Endodermal cell (in vitro differentiated cells): ENCODE measurements at regions not wholly inside any gene's neighbourhood (a gene's known extent, or its start where the extent isn't known, plus 50 kb on each side); places are given as distances from the start of the nearest gene placed in this dataset.

Experiments
- DNase-seq: peaks from one replicate; pipeline ENCODE4 v3.0.0-alpha.2; 2017
- H3K27ac ChIP-seq: 2 replicates; pipeline ENCODE4 v1.5.1; 2013; ENCODE audit warnings: mild to moderate bottlenecking, low read depth, low read length, moderate library complexity
- H3K27me3 ChIP-seq: 2 replicates; pipeline ENCODE4 v1.6.1; 2013; ENCODE audit warnings: mild to moderate bottlenecking, low read length, moderate library complexity; ENCODE audit not compliant: insufficient read depth, control insufficient read depth, poor library complexity, severe bottlenecking
- H3K36me3 ChIP-seq: 2 replicates; pipeline ENCODE4 v1.7.0; 2013; ENCODE audit warnings: mild to moderate bottlenecking, low read length, moderate library complexity; ENCODE audit not compliant: control insufficient read depth, insufficient read depth
- H3K4me1 ChIP-seq: one replicate; pipeline ENCODE4 v1.7.0; 2013; ENCODE audit warnings: low read length; ENCODE audit not compliant: control insufficient read depth, insufficient read depth
- H3K4me3 ChIP-seq: 2 replicates; pipeline ENCODE4 v1.5.1; 2013; ENCODE audit warnings: mild to moderate bottlenecking, low read length, moderate library complexity
- H3K9ac ChIP-seq: 2 replicates; pipeline ENCODE4 v1.6.1; 2013; ENCODE audit warnings: mild to moderate bottlenecking, low read length, moderate library complexity; ENCODE audit not compliant: poor library complexity, severe bottlenecking; ENCODE audit errors: extremely low read depth
- H3K9me3 ChIP-seq: 2 replicates; pipeline ENCODE4 v1.6.1; 2013; ENCODE audit warnings: mild to moderate bottlenecking, low read length, moderate library complexity; ENCODE audit not compliant: control insufficient read depth
- H3K27ac Mint-ChIP-seq: 2 replicates; pipeline ENCODE4 v1.8.0; 2020; ENCODE audit warnings: mixed read lengths
- H3K27me3 Mint-ChIP-seq: 2 replicates; pipeline ENCODE4 v1.8.0; 2021; ENCODE audit warnings: mild to moderate bottlenecking, mixed read lengths; ENCODE audit not compliant: insufficient read depth
- H3K36me3 Mint-ChIP-seq: 2 replicates; pipeline ENCODE4 v1.8.0; 2020; ENCODE audit warnings: low read depth, mixed read lengths
- H3K4me1 Mint-ChIP-seq: 2 replicates; pipeline ENCODE4 v1.8.0; 2020; ENCODE audit warnings: mixed read lengths
- H3K4me3 Mint-ChIP-seq: 2 replicates; pipeline ENCODE4 v1.8.0; 2020; ENCODE audit warnings: mild to moderate bottlenecking, moderate library complexity, mixed read lengths
- H3K9me3 Mint-ChIP-seq: 2 replicates; pipeline ENCODE4 v1.8.0; 2020; ENCODE audit warnings: mild to moderate bottlenecking, mixed read lengths
- WGBS, 2 experiments: methylation state at CpG; one replicate each; pipeline versions ENCODE4 v1.1.5 to v1.1.7; 2013; ENCODE audit warnings: missing lambda C conversion rate in 2 of 2, mixed read lengths in 1 of 2; ENCODE audit not compliant: insufficient coverage in 1 of 2, insufficient read length in 1 of 2; 5-methylcytosine and 5-hydroxymethylcytosine counted together
- TF ChIP-seq, protein P1 (sequence below): fragments of 200-600 bp; sonication (generic); conservative IDR thresholded peaks from 2 replicates; pipeline ENCODE4 v1.5.0; 2021; ENCODE audit warnings: antibody characterized with exemption, mild to moderate bottlenecking

DNA sequence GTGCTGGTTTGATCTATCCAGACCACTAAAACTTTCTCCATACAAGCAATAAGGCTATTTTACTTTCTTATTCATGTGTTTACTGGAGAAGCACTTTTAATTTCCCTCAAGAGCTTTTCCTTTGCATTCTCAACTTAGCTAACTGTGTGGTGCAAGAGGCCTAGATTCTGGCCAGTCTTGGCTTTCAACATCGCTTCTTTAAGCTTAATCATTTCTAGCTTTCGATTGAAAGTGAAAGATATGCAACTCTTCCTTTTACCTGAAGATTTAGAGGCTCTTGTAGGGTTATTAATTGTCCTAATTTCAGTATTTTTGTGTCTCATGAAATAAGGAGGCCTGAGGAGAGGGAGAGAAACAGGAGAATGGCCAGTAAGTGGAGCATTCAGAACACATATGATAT lies 234.8 kb upstream of the GADL1 start:
- H3K4me3 Mint-ChIP-seq = no peak overlapping the region
- TF ChIP-seq, protein P1, sequence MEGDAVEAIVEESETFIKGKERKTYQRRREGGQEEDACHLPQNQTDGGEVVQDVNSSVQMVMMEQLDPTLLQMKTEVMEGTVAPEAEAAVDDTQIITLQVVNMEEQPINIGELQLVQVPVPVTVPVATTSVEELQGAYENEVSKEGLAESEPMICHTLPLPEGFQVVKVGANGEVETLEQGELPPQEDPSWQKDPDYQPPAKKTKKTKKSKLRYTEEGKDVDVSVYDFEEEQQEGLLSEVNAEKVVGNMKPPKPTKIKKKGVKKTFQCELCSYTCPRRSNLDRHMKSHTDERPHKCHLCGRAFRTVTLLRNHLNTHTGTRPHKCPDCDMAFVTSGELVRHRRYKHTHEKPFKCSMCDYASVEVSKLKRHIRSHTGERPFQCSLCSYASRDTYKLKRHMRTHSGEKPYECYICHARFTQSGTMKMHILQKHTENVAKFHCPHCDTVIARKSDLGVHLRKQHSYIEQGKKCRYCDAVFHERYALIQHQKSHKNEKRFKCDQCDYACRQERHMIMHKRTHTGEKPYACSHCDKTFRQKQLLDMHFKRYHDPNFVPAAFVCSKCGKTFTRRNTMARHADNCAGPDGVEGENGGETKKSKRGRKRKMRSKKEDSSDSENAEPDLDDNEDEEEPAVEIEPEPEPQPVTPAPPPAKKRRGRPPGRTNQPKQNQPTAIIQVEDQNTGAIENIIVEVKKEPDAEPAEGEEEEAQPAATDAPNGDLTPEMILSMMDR = no peak
- WGBS, 2 experiments = 80 to 96% methylated on average over 1 to 2 of the region's 2 CpGs
- H3K36me3 Mint-ChIP-seq = no peaks in the 10 kb centered on the region
- no peak overlapping the region for H3K27ac Mint-ChIP-seq
- Histone ChIP-seq H3K4me1 (peaks cover 4% of the 10 kb centered on the region), H3K27ac (no peak overlapping the region), H3K36me3 (no peaks in the 10 kb centered on the region), H3K4me3 (no peak overlapping the region), H3K27me3 (no peaks in the 10 kb centered on the region), H3K9me3 (peaks cover 5% of the 10 kb centered on the region), H3K9ac (no peak overlapping the region)
- H3K9me3 Mint-ChIP-seq = peaks cover 6% of the 10 kb centered on the region
- H3K4me1 Mint-ChIP-seq = peaks cover 33% of the 10 kb centered on the region
- no peak for DNase-seq
- H3K27me3 Mint-ChIP-seq = peaks cover 7% of the 10 kb centered on the region

DNA sequence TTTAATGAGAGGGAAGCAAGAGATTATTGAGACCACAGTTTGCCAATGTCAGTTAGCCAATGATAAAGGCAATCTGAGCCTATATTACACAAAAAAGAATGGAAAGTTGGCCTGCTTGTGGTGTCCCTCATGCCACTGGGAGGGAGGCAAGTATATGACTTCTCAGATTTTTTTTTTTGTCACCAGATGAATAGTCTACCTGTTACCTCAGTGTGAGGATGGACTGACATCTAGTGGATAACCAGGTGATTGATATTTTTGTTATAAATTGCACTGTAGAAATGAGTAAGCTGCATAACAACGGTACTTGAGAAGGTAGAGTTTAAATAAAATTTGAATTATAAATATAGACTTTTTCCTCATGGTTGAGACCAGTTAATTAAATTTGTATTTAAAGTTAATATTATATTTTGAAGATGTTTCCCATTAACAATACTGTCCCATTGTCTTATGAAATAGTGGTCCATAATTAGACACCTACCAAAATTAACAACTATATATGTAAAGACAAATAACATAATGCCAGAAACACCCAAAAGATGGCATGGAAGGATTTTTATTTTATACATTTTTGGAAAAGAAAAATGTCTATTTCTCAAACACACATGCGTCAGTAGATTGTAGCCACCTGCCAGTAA lies 237.8 kb upstream of the GADL1 start:
- H3K9ac ChIP-seq = no peak overlapping the region
- no peak for DNase-seq
- Mint-ChIP-seq H3K4me1 (peaks cover 5% of the 10 kb centered on the region), H3K27me3 (peaks cover 7% of the 10 kb centered on the region), H3K9me3 (no peaks in the 10 kb centered on the region), H3K4me3 (no peak overlapping the region), H3K27ac (no peak overlapping the region), H3K36me3 (no peaks in the 10 kb centered on the region)
- no peak overlapping the region for H3K27ac ChIP-seq
- H3K27me3 ChIP-seq = no peaks in the 10 kb centered on the region
- H3K4me1 ChIP-seq = no peaks in the 10 kb centered on the region
- H3K4me3 ChIP-seq = no peak overlapping the region
- no peaks in the 10 kb centered on the region for H3K9me3 ChIP-seq
- no peaks in the 10 kb centered on the region for H3K36me3 ChIP-seq
- 98 to 100% methylated on average over 1 to 2 of the region's 2 CpGs for WGBS, 2 experiments
- TF ChIP-seq, protein P1 = peak; percentile 90

DNA sequence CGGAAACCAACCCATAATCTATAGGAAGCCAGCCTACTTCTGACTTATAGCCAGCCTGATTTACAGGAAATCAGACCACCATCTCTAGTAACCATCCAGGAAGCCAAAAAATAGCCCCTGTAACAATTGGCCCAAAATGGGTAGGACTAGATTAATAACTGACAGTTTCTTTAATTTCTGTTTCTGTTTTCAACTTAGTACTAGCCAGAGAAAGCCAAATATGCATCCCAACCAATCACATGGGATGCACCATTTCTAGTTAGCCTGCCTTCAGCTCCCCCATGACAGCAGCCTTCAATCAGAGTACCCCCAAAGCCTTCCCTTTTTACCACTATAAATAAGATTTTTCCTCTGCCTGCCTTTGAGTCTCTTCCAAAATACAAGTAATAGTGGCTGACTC lies 239.1 kb upstream of the GADL1 start:
- Mint-ChIP-seq H3K9me3 (no peaks in the 10 kb centered on the region), H3K4me3 (no peak overlapping the region), H3K4me1 (no peaks in the 10 kb centered on the region), H3K36me3 (no peaks in the 10 kb centered on the region), H3K27ac (no peak overlapping the region), H3K27me3 (peaks cover 7% of the 10 kb centered on the region)
- TF ChIP-seq, protein P1 = no peak
- Histone ChIP-seq H3K4me1 (no peaks in the 10 kb centered on the region), H3K9ac (no peak overlapping the region), H3K27ac (no peak overlapping the region), H3K4me3 (no peak overlapping the region), H3K36me3 (no peaks in the 10 kb centered on the region), H3K27me3 (no peaks in the 10 kb centered on the region), H3K9me3 (no peaks in the 10 kb centered on the region)
- DNase-seq = no peak
- WGBS, 2 experiments = 93% methylated on average over 1 of the region's 1 CpG; no CpG with 5 or more reads in 1 of the 2 experiments
